Right atrium auricular region (tissue), 2 donors: ENCODE measurements at regions not wholly inside any gene's neighbourhood (a gene's known extent, or its start where the extent isn't known, plus 50 kb on each side); places are given as distances from the start of the nearest gene placed in this dataset.

Experiments
- DNase-seq: peaks from one replicate; pipeline ENCODE4 v3.0.0-alpha.2; 2019; ENCODE audit warnings: low spot score
- H3K27ac ChIP-seq, 2 donors: fragments of 200-600 bp; sonication (generic); 1 replicate in 1 of 2; 2 replicates in 1 of 2; pipeline ENCODE4 v1.5.1; 2016 to 2019
- H3K27me3 ChIP-seq, 2 donors: fragments of 200-600 bp; sonication (generic); one replicate each; pipeline versions ENCODE4 v1.5.1 to v1.6.0; 2017 to 2019
- H3K36me3 ChIP-seq: fragments of 200-600 bp; sonication (generic); one replicate; pipeline ENCODE4 v1.5.1; 2016
- H3K4me1 ChIP-seq, 2 donors: fragments of 200-600 bp; sonication (generic); one replicate each; pipeline versions ENCODE4 v1.5.1 to v1.6.0; 2017 to 2019
- H3K4me3 ChIP-seq, 2 donors: fragments of 200-600 bp; sonication (generic); 1 replicate in 1 of 2; 2 replicates in 1 of 2; pipeline ENCODE4 v1.5.1; 2017 to 2019; ENCODE audit warnings: mild to moderate bottlenecking in 1 of 2, moderate library complexity in 1 of 2
- H3K9me3 ChIP-seq, 2 donors: fragments of 200-600 bp; sonication (generic); one replicate each; pipeline ENCODE4 v1.5.1; 2019
- CTCF ChIP-seq, 2 donors: fragments of 200-600 bp; sonication (generic); IDR thresholded peaks; one replicate each; pipeline ENCODE4 v1.5.1; 2019; ENCODE audit warnings: antibody characterized with exemption in 2 of 2

- H3K4me3 ChIP-seq = no peak overlapping the region
- no peak for TF ChIP-seq CTCF (IDR thresholded peaks at IDR 0.05)
- H3K9me3 ChIP-seq = peaks cover 0 to 54% of the 10 kb centered on the region in 2 donors
- H3K36me3 ChIP-seq = no peaks in the 10 kb centered on the region
- H3K27ac ChIP-seq = no peak overlapping the region
- H3K27me3 ChIP-seq = no peaks in the 10 kb centered on the region
- H3K4me1 ChIP-seq = no peaks in the 10 kb centered on the region
- no peak for DNase-seq
Observed at GRCh38 chr2:5111581-5111980, 580.6 kb upstream of the SOX11 start.

- TF ChIP-seq CTCF (IDR thresholded peaks at IDR 0.05) = no peak
- H3K27ac ChIP-seq = no peak overlapping the region
Observed at GRCh38 chr2:5119046-5119445, 573.1 kb upstream of the SOX11 start.

GRCh38 chr2:5121121-5121520, 571.1 kb upstream of the SOX11 start:
- Histone ChIP-seq H3K9me3 (no peaks in the 10 kb centered on the region), H3K36me3 (no peaks in the 10 kb centered on the region), H3K4me1 (no peaks in the 10 kb centered on the region), H3K27ac (no peak overlapping the region), H3K4me3 (no peak overlapping the region), H3K27me3 (no peaks in the 10 kb centered on the region)
- TF ChIP-seq CTCF (IDR thresholded peaks at IDR 0.05) = no peak
- DNase-seq = no peak

More at GRCh38 chr2:5119046-5119445, 573.1 kb upstream of the SOX11 start:
- H3K4me1 ChIP-seq = no peaks in the 10 kb centered on the region
- H3K27me3 ChIP-seq = no peaks in the 10 kb centered on the region
- DNase-seq = no peak
- H3K4me3 ChIP-seq = no peak overlapping the region
- H3K36me3 ChIP-seq = no peaks in the 10 kb centered on the region
- peaks cover 0 to 15% of the 10 kb centered on the region in 2 donors for H3K9me3 ChIP-seq

GRCh38 chr2:5121642-5122041, 570.5 kb upstream of the SOX11 start:
- H3K27ac ChIP-seq = no peak overlapping the region
- TF ChIP-seq CTCF (IDR thresholded peaks at IDR 0.05) = no peak
- DNase-seq = no peak
- no peak overlapping the region for H3K4me3 ChIP-seq
- H3K36me3 ChIP-seq = no peaks in the 10 kb centered on the region
- no peaks in the 10 kb centered on the region for H3K4me1 ChIP-seq
- H3K9me3 ChIP-seq = no peaks in the 10 kb centered on the region
- no peaks in the 10 kb centered on the region for H3K27me3 ChIP-seq

- Histone ChIP-seq H3K4me3 (no peak overlapping the region), H3K36me3 (no peaks in the 10 kb centered on the region), H3K9me3 (no peaks in the 10 kb centered on the region), H3K4me1 (no peaks in the 10 kb centered on the region), H3K27me3 (no peaks in the 10 kb centered on the region), H3K27ac (no peak overlapping the region)
- no peak for TF ChIP-seq CTCF (IDR thresholded peaks at IDR 0.05)
- DNase-seq = no peak
Observed at GRCh38 chr2:5123582-5124196, 568.5 kb upstream of the SOX11 start.
